Thyroid gland (tissue), 4 donors: ENCODE measurements at regions not wholly inside any gene's neighbourhood (a gene's known extent, or its start where the extent isn't known, plus 50 kb on each side); places are given as distances from the start of the nearest gene placed in this dataset.

ENCODE experiments used
- POLR2A ChIP-seq, 2 donors: fragments of 450-650 bp; IDR thresholded peaks; one replicate each; pipeline ENCODE4 v1.6.1; 2017; ENCODE audit warnings: antibody characterized with exemption in 2 of 2, mild to moderate bottlenecking in 2 of 2, moderate library complexity in 1 of 2
- TF ChIP-seq, protein P1 (sequence below), 6 experiments: fragments of 200-600 bp in 3 of 6; fragments of 450-650 bp in 3 of 6; sonication (generic) in 3 of 6; IDR thresholded peaks; one replicate each; pipeline ENCODE4 v1.5.1; 2016 to 2019; ENCODE audit warnings: antibody characterized with exemption in 6 of 6, mild to moderate bottlenecking in 2 of 6, inconsistent platforms in 1 of 6, moderate library complexity in 1 of 6

DNA sequence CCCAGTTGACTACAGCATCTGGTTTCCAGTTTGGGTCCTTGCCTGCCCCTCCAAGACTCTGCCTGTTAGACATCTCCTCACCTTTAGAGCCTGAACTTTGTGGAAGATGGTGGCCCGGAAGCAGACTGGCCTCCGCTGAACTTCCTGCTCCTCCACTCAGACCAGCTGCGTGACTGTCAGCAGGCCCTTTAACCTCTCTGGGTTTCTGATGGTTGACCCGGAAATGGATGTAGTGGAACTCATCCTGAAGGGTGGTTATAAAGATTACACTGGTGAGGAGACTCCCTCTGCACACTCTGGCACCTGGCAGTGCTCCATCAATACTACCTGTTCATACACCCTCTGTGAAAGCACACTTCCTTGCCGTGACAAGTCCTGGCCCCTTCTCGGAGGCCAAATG, 151.9 kb upstream of the TLE3 start:
- TF ChIP-seq, protein P1, sequence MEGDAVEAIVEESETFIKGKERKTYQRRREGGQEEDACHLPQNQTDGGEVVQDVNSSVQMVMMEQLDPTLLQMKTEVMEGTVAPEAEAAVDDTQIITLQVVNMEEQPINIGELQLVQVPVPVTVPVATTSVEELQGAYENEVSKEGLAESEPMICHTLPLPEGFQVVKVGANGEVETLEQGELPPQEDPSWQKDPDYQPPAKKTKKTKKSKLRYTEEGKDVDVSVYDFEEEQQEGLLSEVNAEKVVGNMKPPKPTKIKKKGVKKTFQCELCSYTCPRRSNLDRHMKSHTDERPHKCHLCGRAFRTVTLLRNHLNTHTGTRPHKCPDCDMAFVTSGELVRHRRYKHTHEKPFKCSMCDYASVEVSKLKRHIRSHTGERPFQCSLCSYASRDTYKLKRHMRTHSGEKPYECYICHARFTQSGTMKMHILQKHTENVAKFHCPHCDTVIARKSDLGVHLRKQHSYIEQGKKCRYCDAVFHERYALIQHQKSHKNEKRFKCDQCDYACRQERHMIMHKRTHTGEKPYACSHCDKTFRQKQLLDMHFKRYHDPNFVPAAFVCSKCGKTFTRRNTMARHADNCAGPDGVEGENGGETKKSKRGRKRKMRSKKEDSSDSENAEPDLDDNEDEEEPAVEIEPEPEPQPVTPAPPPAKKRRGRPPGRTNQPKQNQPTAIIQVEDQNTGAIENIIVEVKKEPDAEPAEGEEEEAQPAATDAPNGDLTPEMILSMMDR (IDR thresholded peaks at IDR 0.05) = no peak
- TF ChIP-seq POLR2A (IDR thresholded peaks at IDR 0.05) = no peak
